ENCODE measurements at regions not wholly inside any gene's neighbourhood (a gene's known extent, or its start where the extent isn't known, plus 50 kb on each side); places are given as distances from the start of the nearest gene placed in this dataset.
"Not testable (repeated sequence)": the region's sequence is repeated elsewhere in the genome, so short reads cannot be mapped to it uniquely, and the experiment has no call there.

DNA sequence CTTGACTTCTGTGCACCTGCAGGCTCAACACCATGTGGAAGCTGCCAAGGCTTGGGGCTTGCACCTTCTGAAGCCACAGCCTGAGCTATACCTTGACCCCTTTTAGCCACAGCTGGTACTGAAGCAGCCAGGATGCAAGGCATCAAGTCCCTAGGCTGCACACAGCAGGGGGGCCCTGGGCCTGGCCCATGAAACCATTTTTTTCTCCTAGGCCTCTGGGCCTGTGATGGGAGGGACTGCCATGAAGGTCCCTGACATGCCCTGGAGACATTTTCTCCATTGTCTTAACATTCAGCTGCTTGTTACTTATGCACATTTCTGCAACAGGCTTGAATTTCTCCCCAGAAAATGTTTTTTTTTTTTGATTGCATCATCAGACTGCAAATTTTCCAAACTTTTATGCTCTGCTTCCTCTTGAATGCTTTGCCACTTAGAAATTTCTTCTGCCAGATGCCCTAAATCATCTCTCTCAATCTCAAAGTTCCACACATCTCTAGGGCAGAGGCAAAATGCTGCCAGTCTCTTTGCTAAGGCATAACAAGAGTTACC lies 260.2 kb downstream of the SPRY1 start:
- POLR2A ChIA-PET; H3K27ac Mint-ChIP-seq; H3K36me3 Mint-ChIP-seq (ENCODE audit: low read depth); DNase-seq; H3K27me3 Mint-ChIP-seq; H3K4me3 Mint-ChIP-seq; H3K4me1 Mint-ChIP-seq: not testable (repeated sequence)
- CTCF ChIA-PET = interaction anchor here (0.6 to 0.8 kb wide), 3 partner anchors 50 to 1009 kb away, joined by 3 to 4 read pairs (median 3); no protein-coding TSS in a partner anchor
- peaks cover 16% of the 10 kb centered on the region for H3K9me3 Mint-ChIP-seq

DNA sequence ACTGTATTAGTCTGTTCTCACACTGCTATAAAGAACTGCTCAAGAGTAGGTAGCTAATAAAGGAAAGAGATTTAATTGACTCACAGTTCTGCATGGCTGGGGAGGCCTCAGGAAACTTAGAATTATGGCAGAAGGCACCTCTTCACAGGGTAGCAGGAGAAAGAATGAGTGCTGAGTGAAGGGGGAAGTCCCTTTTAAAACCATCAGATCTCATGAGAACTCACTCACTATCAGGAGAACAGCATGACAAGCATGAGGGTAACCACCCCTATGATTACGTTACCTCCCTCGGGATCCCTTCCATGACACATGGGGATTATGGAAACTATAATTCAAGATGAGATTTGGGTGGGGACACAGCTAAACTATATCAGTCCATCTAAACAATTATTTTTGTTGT lies 261.0 kb downstream of the SPRY1 start:
- H3K27me3 Mint-ChIP-seq; H3K27ac Mint-ChIP-seq; H3K36me3 Mint-ChIP-seq (ENCODE audit: low read depth); POLR2A ChIA-PET; CTCF ChIA-PET; DNase-seq; H3K4me1 Mint-ChIP-seq; H3K4me3 Mint-ChIP-seq: not testable (repeated sequence)
- peaks cover 16% of the 10 kb centered on the region for H3K9me3 Mint-ChIP-seq

DNA sequence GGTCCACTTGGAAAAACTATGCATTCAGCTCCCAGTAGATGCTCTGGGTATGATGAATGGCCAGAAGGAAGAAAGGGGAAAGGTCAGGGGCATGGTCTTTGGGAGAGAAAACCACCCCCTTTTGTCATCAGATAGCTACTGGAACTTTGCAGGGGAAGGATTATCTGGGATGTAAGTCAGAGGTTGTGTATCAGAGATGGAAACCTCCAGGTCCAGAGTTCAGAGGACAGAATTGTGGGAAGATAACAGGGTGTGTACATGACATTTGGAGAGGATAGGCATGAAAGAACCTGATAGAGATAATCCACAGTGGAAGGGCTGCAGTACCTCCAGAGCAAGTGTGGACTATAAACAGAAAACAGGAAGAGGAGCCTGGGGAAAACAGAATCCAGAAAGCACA lies 262.7 kb downstream of the SPRY1 start:
- no peak overlapping the region for H3K27ac Mint-ChIP-seq
- peaks cover 16% of the 10 kb centered on the region for H3K9me3 Mint-ChIP-seq
- no peak overlapping the region for H3K4me3 Mint-ChIP-seq
- peaks cover 3% of the 10 kb centered on the region for H3K36me3 Mint-ChIP-seq (ENCODE audit: low read depth)
- peaks cover 2% of the 10 kb centered on the region for H3K4me1 Mint-ChIP-seq
- ChIA-PET POLR2A (no interaction called here), CTCF (interaction anchor here (0.8 kb wide), 1 partner anchor 11 kb away, joined by 3 read pairs; no protein-coding TSS in a partner anchor)
- DNase-seq = no peak
- peaks cover 5% of the 10 kb centered on the region for H3K27me3 Mint-ChIP-seq

DNA sequence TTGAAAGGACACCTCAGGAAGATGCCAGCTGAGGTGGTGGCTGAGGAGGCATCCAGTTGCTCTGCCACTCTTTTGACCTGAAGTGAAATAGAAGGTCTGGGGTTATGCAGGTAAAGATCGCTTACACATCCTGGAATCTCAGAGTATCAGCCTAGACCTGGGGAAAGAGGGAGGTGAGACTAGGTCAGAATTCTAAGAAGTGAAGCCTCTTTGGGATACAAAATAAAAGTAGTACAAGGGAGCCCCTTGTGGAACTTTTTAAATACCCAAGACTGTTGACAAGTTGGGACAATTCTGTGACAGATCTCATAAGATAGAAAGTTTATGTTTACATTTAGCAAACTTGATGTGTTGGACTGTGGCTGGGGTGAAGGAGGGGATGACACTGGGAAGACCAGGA lies 263.1 kb downstream of the SPRY1 start:
- Mint-ChIP-seq H3K4me1 (peaks cover 2% of the 10 kb centered on the region), H3K27me3 (peaks cover 5% of the 10 kb centered on the region), H3K9me3 (peaks cover 16% of the 10 kb centered on the region), H3K36me3 (ENCODE audit: low read depth) (peaks cover 3% of the 10 kb centered on the region), H3K4me3 (no peak overlapping the region), H3K27ac (no peak overlapping the region)
- DNase-seq = no peak
- POLR2A ChIA-PET = no interaction called here
- CTCF ChIA-PET = interaction anchor here (0.8 kb wide), 1 partner anchor 11 kb away, joined by 3 read pairs; no protein-coding TSS in a partner anchor

DNA sequence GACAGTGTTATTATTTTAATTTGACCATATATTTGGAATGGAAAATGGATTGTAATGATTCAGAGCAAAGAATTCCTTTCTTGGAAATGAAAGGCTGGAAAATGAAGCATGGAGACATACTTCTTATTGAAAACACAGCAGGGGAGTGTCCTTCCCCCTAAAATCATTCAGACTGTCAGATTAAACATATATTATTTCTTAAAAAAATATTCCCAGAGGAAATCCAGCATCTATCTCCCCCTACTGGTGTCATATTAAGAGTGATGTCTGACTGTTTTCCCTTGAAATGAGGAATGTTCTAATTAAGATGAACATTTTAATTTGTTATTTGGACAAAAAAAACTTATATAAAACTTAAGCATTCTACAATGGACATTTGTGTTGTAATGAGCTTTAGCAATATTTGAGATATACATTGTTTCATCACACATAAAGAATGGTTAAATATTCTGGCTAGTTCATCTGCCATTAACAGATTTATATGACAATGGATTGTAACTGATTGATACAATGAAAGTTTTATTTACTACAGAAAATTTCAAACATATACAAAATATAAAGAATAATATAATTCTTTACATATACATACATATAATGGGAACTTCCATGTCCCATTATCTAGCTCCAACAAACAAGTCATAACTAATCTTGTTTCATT lies 264.6 kb downstream of the SPRY1 start:
- POLR2A ChIA-PET = no interaction called here

DNA sequence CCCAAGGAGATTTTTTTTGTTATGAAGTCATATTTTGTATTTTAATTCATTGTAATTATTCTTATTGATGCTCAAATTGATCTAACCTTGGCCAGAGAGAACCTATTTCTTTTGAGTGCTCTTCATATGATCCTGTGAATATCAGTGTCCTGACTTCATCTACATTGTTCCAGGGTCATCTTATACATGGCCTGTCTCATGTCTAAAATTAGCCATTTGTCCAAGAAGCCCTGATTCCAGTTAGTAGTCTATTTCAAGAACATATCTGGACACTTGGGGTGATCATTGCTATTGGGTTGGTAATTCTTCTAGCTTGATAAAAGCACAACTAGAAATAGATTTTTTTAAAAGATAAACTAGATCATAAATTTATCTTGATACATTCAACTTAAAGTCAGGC lies 266.2 kb downstream of the SPRY1 start:
- no peaks in the 10 kb centered on the region for H3K36me3 Mint-ChIP-seq (ENCODE audit: low read depth)
- POLR2A ChIA-PET = no interaction called here
- no peak for DNase-seq
- no peaks in the 10 kb centered on the region for H3K9me3 Mint-ChIP-seq
- CTCF ChIA-PET = no interaction called here
- H3K27me3 Mint-ChIP-seq = peaks cover 18% of the 10 kb centered on the region
- no peak overlapping the region for H3K4me3 Mint-ChIP-seq
- H3K4me1 Mint-ChIP-seq = peaks cover 2% of the 10 kb centered on the region
- H3K27ac Mint-ChIP-seq = no peak overlapping the region

More for the DNA sequence above, 264.6 kb downstream of the SPRY1 start:
- Mint-ChIP-seq H3K4me3 (no peak overlapping the region), H3K9me3 (peaks cover 9% of the 10 kb centered on the region), H3K27me3 (peaks cover 12% of the 10 kb centered on the region), H3K27ac (no peak overlapping the region), H3K4me1 (peaks cover 2% of the 10 kb centered on the region), H3K36me3 (ENCODE audit: low read depth) (peaks cover 3% of the 10 kb centered on the region)
- CTCF ChIA-PET = interaction anchor here (0.9 kb wide), 1 partner anchor 111 kb away, joined by 3 read pairs; no protein-coding TSS in a partner anchor
- no peak for DNase-seq

DNA sequence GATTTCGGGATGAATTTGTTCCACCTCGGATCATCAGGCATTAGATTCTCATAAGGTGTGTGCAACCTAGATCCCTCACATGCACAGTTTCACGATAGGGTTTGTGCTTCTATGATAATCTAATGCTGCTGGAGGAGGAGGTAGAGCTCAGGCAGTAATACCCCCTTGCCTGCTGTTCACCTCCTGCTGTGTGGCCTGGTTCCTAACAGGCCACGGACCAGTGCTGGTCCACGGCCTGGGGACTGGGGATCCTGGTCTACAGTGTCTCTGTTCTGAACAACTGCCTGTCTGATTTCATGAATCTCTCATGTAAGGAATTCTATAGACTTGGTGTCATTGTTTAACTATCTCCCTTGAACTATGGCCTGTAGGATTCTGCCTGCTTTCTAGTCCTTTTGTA lies 269.9 kb downstream of the SPRY1 start:
- ChIA-PET CTCF (no interaction called here), POLR2A (no interaction called here)
- H3K4me1 Mint-ChIP-seq = peaks cover 5% of the 10 kb centered on the region
- H3K4me3 Mint-ChIP-seq = no peak overlapping the region
- no peaks in the 10 kb centered on the region for H3K36me3 Mint-ChIP-seq (ENCODE audit: low read depth)
- H3K27ac Mint-ChIP-seq = no peak overlapping the region
- no peaks in the 10 kb centered on the region for H3K9me3 Mint-ChIP-seq
- DNase-seq = no peak
- H3K27me3 Mint-ChIP-seq = peaks cover 27% of the 10 kb centered on the region

DNA sequence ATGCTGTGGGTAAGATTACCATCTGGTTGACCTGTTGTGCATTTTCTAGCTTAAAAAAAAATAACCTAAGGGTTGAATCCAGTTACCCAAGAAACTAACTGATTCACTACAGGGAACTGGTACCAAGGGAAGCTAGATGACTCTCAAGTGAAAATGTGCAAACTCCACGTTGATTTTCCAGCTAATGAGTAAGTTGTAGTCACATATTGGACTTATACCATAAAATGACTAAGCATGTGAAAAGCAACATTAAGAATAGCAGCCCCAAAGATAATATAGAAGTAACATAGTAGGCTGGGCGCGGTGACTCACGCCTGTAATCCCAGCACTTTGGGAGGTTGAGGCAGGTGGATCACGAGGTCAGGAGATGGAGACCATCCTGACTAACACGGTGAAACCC lies 270.9 kb downstream of the SPRY1 start:
- ChIA-PET CTCF (no interaction called here), POLR2A (no interaction called here)
- H3K9me3 Mint-ChIP-seq = no peaks in the 10 kb centered on the region
- peaks cover 28% of the 10 kb centered on the region for H3K27me3 Mint-ChIP-seq
- DNase-seq = no peak
- peaks cover 14% of the 10 kb centered on the region for H3K4me1 Mint-ChIP-seq
- no peak overlapping the region for H3K4me3 Mint-ChIP-seq
- H3K36me3 Mint-ChIP-seq (ENCODE audit: low read depth) = no peaks in the 10 kb centered on the region
- no peak overlapping the region for H3K27ac Mint-ChIP-seq

DNA sequence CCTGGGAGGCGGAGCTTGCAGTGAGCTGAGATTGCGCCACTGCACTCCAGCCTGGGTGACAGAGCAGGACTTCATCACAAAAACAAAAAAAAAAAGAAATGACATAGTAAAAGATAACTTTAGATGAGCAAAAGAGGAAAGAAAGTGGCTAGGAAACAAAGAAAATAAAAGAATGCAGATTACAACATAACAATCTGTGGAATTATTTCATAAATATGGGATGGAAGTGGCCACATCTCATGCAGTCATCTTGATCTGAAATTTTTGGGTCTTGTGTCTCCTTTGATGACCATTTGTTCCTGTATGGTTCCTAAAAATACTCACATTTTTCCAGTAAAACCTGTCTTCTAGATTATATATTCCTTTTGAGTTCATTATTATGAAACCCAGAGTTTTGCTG lies 271.4 kb downstream of the SPRY1 start:
- no peak for DNase-seq
- peaks cover 16% of the 10 kb centered on the region for H3K4me1 Mint-ChIP-seq
- H3K9me3 Mint-ChIP-seq = no peaks in the 10 kb centered on the region
- ChIA-PET CTCF (no interaction called here), POLR2A (no interaction called here)
- peaks cover 28% of the 10 kb centered on the region for H3K27me3 Mint-ChIP-seq
- H3K4me3 Mint-ChIP-seq = no peak overlapping the region
- peaks cover 2% of the 10 kb centered on the region for H3K36me3 Mint-ChIP-seq (ENCODE audit: low read depth)
- no peak overlapping the region for H3K27ac Mint-ChIP-seq

DNA sequence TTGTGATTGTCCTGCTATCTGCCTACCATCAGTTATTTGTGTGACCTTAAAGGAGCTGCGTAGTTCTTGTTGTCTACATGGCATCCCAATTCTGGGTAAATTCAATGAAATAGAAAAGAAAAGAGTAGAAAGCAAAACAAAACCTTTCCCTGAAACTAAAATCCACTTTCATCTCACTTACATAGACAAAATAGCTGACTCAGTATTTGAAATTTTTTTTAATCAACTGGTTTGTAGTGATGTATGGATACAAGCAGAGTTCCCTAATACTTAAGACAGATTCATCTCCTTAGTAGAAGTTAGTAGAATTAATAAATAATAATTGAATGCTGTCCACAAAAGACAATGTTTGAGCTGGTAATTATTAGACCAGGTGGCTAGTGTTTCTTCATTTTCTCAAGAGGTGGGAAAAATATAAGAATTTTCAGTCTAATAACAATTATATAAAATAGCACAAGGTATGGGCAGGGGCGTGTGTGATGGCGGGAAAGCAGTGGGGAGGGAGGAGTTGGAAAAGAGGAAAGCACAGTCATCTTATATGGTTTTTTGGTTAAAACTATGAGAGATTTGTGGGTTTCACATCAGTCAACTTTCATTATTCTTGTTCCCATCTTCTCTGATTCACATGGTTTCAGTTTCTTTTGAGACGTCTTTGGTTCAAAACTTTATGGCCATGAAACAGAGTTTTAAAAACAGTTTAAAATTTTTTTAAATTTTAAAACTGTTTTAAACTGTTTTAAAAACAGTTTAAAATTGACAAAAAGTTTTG lies 275.2 kb downstream of the SPRY1 start:
- Mint-ChIP-seq H3K36me3 (ENCODE audit: low read depth) (peaks cover 6% of the 10 kb centered on the region), H3K4me1 (peaks cover 27% of the 10 kb centered on the region), H3K4me3 (peak overlapping the region; percentile 56), H3K9me3 (no peaks in the 10 kb centered on the region), H3K27ac (no peak overlapping the region), H3K27me3 (peaks cover 39% of the 10 kb centered on the region)
- ChIA-PET POLR2A (interaction anchor here (0.7 kb wide), 1 partner anchor 219 kb away, joined by 3 read pairs; no protein-coding TSS in a partner anchor), CTCF (no interaction called here)
- peak; percentile 28 for DNase-seq

DNA sequence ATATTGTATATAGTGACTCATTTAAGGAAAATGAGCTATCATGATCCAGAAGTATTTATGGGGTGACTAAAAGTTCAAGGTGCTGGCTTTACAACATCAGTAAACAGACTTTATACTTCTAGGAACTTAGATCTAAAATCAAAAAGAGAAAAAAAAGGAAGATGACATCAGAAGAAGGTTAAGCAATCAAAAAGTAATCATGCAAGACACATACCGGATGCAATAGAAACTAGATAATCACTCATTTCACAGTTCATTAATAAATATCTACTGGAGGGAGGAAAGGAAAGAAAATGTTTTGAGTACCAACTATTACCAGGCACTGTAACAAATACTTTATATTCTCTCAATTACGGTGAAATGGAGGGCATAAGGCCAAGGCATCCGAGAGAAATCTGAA lies 276.4 kb downstream of the SPRY1 start:
- ChIA-PET POLR2A (no interaction called here), CTCF (no interaction called here)
- Mint-ChIP-seq H3K27ac (no peak overlapping the region), H3K27me3 (peaks cover 33% of the 10 kb centered on the region), H3K4me1 (peaks cover 27% of the 10 kb centered on the region), H3K9me3 (no peaks in the 10 kb centered on the region), H3K4me3 (no peak overlapping the region), H3K36me3 (ENCODE audit: low read depth) (peaks cover 6% of the 10 kb centered on the region)
- no peak for DNase-seq

DNA sequence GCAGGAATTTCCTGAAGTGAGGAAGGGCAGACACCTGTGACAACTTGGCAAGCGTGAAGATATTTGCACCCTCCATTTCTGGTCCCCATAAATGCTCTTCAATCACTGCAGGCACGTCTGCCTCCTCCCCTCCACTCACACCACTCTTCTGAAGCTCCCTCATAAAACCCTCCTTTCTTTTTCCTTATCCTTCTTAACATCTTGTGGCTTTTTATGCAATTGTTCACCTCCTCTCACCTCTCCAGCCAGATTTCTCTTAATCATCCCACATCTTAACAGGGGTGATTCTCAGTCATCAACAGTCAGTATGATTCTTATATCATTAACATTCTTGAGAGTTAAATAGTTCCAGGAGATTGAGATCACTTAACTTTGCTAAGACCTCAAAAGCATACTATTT lies 277.4 kb downstream of the SPRY1 start:
- POLR2A ChIA-PET = no interaction called here
- Mint-ChIP-seq H3K27me3 (peaks cover 37% of the 10 kb centered on the region), H3K27ac (no peak overlapping the region), H3K9me3 (no peaks in the 10 kb centered on the region), H3K36me3 (ENCODE audit: low read depth) (peaks cover 6% of the 10 kb centered on the region), H3K4me1 (peaks cover 27% of the 10 kb centered on the region), H3K4me3 (no peak overlapping the region)
- DNase-seq = no peak
- CTCF ChIA-PET = no interaction called here

DNA sequence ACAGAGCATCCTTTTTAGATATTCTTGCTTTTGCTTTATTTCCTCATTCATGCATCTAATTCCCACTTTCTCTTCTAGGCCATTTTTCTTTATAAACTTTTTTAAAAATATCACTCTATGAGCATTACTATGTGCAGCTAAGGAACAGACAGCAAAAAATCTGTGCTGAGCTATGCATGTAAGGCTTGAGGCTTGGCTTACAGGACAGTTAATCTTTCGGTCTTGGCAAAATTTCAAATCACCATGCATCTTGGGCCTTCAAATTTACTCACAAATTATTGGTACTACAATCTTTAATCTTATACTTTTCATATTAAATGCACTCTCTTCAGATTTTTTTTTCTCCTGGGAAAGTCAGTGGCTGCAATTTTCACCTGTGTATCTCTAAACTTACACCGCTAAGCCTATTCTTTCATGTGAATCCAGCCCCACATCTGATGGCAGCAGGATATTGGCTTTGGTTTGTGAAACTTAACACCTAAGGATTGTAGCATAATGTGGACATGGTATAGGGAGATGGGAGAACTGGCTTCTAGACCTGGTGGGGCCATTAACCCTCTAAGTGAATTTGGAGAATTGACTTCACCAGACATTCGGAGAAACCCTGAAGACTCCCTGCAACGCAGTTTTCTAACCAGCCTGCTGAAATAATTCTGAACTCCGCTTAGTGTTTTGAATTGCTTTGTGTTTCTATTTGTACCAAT lies 278.3 kb downstream of the SPRY1 start:
- POLR2A ChIA-PET = no interaction called here
- H3K4me1 Mint-ChIP-seq = peaks cover 27% of the 10 kb centered on the region
- no peak overlapping the region for H3K4me3 Mint-ChIP-seq
- peaks cover 6% of the 10 kb centered on the region for H3K36me3 Mint-ChIP-seq (ENCODE audit: low read depth)
- H3K27me3 Mint-ChIP-seq = peaks cover 39% of the 10 kb centered on the region
- H3K9me3 Mint-ChIP-seq = no peaks in the 10 kb centered on the region
- H3K27ac Mint-ChIP-seq = no peak overlapping the region
- DNase-seq = no peak
- CTCF ChIA-PET = no interaction called here
